Superior temporal gyrus (tissue), 1 donor: ENCODE measurements at regions not wholly inside any gene's neighbourhood (a gene's known extent, or its start where the extent isn't known, plus 50 kb on each side); places are given as distances from the start of the nearest gene placed in this dataset.
"Not testable (repeated sequence)": the region's sequence is repeated elsewhere in the genome, so short reads cannot be mapped to it uniquely, and the experiment has no call there.

Experiments
- DNase-seq: peaks from one replicate; pipeline ENCODE4 v3.0.0-alpha.2; 2016; ENCODE audit errors: extremely low spot score

DNA sequence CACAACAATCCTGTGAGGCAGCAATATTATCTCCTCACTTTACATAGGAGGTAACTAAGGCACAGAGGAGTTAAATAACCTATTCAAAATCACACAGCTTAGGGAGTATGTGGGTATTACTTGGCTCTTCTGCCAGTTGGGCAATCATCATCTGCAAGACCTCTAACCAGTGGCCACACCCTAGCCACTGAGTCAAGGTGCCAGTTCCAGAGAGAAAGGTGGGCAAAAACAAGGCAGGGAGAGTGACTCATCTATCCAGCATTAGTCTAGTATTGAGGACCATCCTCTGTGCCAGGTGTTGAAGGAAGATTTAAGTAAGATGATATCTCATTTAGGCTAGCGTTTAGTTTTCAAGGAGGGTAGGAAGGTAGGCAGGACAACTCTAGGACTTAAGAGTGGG is 113.9 kb upstream of the EOLA2 start:
- no peak for DNase-seq

DNA sequence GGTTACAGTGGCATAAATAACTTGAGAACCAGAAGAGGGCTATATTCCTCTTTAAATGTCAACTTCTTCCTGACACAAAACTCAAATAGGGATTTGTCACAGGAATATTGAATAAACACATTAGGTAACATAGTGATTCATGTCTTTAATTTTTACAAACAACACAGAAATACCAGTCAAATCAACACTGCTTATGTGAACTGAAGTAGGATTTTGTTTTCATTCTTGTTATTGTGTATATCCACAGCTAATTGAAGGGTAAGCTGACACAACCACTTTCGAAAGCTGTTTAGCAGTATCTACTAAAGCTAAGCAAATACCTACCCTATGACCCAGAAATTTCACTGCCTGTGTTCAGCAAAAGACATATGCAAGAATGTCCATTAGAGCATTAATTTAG is 120.4 kb upstream of the EOLA2 start:
- DNase-seq, result no peak

DNA sequence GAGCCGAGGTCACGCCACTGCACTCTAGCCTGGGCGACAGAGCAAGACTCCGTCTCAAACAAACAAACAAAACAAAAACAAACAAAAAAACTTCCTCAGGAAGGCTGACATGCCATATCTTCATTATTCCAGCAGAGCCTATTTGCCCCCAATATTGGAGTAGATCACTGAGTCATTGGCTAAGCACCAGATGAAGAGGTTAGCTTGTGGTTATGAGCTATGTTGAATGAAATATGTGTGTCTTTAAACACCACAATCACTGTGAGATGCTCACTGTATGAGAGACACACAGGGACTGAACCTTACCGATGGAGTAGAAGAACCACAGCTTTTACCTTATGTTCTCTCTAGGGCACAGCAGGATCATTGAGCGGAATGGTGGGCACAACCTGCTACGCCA is 122.1 kb upstream of the EOLA2 start:
- no peak for DNase-seq

DNA sequence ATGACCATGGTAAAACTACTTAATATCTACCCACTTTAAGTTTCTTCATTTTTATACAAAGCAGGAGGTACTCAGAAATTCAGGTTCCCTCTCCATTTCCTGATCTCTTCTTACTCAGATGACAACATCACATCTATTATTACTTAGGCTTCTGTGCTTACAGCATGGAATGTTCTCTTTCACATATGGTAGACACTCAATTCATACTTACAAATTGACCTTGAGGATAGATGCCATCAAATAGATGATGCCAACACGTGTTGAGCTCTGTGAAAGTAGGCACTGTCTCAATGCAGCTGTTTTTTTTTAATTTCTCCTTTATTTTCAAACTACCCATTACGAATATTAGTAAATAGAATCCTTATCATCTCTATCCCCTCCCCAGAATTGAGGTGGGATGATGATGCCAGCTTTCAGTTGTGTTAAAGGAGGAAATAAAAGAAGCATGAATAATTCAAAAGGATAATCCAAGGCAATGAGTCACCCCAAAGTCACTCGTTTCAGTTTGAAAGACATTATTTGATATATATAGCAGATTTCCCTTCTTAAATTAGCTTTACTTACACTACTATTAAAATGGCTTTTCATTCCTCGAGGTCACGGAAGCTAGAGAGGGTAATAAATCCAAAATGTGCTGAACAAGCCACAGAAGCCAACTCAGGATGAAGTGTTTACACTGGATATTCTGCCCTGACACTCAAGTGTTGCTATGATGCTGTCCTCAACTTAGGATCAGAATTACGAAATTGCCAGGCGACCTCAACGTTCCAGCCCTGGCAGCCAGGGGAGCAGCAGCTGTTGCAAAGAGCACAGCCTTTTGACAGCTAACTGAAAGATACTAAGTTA is 124.2 kb upstream of the EOLA2 start:
- DNase-seq, result no peak

DNA sequence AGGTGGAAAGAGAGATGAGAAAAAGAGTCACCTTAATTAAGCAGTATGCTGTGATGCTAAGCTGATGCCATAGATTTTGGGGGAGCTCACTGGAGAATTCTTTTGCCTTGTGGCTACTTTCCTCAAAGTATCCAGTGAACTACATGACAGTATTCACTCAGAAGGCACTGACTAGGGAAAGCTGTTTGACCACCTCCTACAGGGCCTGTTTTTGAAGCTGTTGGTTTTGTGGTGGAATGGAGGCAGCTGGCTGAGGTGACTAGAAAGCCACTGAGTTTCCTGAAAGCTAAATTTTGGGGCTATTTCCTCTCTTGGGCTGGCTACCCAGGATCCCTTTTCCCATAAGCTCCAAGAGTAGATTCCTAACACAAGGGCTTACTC is 124.8 kb upstream of the EOLA2 start:
- DNase-seq, result no peak

DNA sequence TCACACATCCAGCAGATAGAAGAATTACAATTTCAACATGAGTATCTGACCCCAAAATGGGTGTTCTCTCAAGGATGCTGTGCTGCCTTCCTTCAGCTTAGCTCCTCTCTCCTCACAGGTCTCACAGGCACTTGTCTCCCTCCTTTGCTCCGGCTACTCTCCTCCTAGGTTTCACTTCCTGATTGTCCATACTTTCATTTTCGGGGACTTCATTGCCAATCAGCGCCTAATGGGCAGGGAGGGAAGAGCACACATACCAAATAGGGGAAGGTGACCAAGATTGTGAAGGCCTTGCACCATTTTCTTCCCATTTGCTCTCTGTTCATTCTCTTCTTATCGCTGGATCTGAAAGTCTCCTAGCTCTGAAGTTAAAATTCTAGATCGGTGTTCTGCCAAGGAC is 125.4 kb upstream of the EOLA2 start:
- DNase-seq, result no peak

DNA sequence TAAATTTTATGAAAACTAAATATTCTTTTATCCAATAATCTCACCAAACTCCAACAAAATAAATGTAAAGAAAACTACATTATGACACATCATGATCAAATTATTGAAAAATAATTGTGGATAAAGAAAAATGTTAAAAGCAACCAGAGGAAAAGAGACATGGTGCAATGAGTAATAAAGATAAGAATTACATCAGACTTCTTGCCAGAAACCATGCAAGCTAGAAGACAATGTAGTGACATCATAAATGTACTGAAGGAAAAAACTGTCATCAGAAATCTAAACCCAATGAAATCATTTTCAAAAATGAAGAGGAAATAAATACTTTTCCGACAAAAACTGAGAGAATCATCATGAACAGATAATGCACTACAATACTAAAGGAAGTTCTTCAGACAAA is 135.9 kb upstream of the EOLA2 start:
- DNase-seq, result no peak

DNA sequence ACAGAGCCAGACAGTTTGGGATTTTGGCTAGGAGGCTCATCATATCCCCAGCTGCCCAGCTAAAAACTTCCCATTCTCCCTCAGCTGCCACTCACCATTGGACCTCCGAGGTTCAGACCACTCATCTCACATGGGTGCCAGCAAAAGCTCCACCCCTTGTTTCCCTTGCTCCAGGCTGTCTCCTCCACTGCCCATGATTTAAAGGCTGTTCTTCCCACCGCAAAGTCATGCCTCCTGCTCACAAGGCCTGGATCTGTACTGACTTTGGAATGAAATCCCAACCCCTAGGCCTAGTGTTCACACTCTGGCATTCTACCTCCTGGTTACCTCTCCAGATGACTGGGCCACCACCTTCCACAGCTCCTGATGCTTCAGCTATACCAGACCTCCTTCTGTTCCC is 142.2 kb upstream of the EOLA2 start:
- no peak for DNase-seq

DNA sequence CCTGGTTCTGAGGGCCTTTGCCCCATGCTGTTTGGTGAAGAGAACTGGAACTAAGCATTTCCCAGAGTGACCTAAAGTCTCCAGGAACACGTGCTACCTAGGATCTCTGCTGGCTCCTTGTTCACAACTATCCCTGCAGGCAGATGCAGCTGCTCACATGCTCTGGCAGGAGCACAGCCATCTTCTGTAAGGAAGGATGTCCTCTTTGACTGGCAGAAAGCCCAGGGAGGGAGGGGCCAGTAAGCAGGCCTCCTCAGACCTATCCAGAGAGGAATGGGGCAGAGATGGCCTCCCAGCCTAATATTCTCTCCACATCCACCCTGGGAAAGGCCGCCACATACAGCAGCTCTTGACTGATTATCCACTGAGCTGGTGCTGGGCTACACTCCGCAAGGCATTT is 142.8 kb upstream of the EOLA2 start:
- no peak for DNase-seq

DNA sequence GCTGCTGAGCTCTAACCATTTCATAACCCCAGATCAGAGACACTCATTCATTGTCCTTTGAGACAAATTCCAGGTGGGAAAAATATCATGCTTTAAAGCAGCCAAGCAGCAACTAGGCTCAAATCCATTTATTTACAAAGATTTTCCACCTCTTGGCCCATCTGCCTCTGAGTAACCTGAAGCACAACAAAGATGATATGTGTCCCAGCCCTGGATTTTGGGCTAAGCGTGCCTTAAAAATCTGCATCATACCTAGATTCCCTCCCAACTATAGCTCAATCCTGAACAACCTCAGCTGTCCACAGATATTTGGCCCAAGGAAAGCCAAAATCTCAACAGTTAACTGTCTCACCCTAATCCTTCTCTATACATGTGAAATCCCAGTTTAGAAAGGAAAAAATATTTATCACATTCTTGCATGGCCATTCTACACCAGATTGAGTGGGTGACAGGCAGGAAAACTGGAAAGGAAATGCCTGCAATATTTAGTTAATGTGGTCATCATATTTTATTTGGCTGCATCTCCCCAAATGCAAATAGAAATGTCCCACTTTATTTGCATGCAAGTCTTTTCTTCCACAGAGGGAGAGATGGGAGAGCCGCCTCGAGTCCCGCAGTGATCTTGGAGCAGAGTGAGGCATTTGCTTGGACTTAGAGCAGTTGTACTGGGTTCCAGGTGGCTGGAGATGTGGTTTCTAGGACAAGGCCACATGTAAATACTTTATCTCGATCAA is 146.4 kb upstream of the EOLA2 start:
- no peak for DNase-seq

DNA sequence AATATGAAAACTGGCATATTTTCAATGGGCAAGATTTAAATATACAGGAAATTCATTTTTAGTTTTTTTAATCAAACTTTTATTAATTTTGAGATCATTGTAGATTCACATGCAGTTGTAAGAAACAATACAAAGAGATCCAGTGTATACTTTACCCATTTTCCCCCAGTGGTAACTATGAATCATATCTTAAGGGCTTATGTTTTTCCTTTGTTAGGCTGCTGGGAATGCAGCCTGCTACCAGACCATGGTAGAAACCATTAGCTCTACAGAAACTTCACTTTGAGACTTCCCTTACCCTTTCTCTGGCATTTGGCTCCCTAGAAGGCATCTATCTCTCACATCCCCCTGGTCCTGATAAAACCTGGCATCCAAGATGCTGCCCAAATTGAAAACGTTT is 147.6 kb upstream of the EOLA2 start:
- no peak for DNase-seq

DNA sequence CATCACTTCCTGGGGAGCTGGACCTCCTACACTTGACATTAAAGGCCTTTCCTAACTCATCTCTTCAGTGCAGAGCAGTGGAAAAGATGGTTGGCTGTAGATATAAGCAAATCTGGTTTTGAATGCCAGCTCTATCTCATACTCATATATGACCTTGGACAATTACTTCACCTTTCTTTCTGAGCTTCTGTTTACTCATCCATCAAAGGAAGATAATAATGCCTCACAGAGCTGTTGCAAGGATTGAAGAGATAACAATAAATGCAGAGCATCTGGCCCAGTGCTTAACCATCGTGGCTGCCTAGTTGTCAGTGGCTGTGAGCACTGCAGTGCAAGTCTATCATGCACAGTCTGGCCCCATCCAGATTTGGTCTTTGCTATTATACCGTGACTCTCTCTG is 148.1 kb upstream of the EOLA2 start:
- DNase-seq, result no peak

DNA sequence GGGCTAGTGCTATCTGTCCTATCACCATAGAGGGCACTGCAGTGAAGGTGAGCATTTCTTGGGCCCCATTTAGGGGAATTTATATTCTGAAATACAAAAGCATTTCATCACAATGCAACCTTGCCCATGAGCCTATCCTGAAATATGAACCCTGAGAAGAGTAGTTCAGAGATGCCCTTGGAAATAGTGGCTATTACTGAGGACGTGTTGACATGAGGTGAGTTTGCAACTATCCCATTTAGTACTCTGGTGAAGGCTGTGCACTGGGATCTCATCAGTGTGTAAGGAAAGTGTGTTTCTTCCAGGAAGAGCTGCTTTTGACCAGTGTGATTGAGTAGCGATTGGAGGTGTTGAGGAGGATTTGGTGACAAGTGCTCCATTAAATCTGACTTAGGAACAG is 149.3 kb upstream of the EOLA2 start:
- no peak for DNase-seq

DNA sequence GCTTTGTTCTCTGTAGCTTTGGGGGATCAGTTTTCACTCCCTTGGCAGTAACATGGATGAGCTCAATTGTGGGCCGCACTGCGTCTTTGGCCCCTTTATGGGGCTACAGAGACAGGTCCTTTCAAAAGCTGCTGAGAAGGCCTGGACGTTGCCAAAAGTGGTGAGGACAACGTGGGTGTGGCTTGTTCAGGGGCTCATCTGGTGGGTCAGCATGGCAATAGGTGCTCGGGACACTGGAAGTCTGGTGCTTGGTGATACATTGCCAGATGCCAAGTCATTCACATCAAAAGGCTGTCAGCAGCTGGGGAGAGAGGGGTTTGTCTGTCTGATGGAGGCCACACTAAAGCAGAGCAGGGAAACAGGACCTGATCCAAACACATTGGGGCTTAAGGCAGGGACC is 149.8 kb upstream of the EOLA2 start:
- DNase-seq, result no peak

DNA sequence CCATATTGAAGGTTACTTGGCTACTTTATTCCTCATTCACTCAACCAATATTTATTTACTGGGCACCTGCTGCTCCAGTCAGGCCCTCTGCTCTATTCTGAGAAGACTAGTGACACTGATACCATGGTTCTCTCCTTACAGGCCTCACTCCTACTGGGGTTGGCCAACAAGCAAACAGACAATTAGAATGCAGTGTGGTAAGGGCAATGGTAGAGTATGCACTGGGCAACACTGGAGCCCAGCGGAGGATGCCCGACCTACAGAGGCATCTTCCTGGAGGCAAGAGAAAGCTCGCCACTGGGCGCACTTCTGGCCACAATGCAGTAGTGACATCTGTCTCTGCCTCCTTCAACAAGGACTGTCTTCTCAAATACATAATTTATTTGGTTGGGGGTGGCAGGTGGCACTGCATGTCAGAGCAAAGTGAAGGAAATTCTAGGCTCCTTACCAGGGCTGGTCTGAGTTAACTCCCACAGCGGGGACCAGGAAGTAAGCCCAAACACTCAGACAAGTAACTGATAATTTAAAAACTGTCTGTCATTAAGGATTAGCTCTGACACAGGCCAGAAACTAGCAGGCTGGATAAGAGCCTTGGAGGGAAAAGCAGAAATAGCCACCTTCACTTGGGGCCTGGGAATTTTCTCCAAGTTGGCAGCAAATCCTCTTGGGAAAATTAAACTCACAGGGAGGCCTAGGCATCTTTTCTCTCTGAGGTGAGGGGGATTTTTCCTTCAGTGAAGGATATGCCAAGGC is 150.7 kb upstream of the EOLA2 start:
- no peak for DNase-seq

DNA sequence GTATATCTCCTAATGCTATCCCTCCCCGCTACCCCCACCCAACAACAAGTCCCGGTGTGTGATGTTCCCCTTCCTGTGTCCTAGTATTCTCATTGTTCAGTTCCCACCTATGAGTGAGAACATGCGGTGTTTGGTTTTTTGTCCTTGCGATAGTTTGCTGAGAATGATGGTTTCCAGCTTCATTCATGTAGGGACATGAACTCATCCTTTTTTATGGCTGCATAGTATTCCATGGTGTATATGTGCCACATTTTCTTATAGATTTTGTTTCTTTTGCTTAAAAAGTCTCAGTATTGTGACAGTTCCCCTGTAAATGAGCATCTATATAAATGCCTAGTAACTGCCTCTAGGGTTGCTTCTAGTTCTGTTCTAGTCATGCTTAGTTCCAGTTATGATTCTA is 153.0 kb upstream of the EOLA2 start:
- DNase-seq, result not testable (repeated sequence)

DNA sequence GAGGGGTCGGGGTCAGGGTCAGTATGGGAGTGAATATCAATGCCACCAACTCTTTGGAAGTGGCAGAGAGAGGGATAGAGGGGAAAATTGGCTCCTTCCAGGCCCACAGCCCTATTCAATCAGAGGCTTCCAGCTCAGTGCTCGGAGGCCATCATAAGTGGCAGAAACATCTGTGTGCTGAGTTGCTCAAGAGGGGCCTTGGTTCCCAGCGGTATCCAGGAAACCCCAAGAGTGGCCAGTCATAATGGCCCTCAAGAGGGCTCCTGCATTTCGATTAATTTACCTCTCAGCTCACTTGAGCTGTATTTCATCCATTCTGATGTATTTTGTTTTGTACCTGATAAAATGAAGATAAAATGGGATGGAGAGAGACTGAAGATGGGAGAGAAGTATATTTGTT is 154.3 kb upstream of the EOLA2 start:
- DNase-seq, result no peak

DNA sequence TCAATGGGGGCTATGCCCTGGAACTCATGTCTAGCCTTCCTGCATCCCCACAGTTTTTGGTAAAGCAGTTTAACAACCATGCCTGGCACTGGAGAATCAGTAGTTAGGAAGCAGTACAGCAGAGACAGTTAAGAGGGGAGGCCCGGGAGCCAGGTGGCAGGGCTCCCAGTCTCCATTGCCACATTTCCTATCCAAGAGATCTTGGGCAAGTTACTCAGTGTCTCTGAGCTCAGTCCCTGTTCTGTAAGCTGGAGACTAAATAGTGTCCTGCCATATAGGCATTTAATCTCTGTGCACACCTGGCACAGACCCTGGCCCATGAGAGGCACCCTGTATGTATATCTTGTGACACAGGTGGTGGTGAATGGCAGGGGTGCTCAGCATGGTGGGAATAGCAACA is 156.1 kb upstream of the EOLA2 start:
- DNase-seq, result no peak

DNA sequence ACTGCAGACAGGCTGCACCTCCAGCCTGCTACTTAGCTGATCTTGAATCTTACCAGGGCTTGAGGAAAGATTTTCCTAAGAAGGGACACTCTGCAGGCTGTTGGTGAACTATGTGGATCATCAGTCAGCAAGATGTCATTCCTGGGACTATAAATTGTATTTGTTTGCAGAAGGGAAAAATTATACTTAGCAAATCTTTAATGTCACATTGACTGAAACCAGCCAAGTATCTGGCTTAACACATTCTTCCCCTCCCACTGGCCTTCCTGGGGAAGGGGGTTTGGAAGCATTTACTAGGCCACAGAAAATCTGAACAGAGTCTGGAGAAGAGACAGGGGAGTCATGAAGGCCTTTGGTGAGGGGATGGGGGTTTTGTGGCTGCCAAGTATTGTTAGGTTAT is 156.7 kb upstream of the EOLA2 start:
- no peak for DNase-seq

DNA sequence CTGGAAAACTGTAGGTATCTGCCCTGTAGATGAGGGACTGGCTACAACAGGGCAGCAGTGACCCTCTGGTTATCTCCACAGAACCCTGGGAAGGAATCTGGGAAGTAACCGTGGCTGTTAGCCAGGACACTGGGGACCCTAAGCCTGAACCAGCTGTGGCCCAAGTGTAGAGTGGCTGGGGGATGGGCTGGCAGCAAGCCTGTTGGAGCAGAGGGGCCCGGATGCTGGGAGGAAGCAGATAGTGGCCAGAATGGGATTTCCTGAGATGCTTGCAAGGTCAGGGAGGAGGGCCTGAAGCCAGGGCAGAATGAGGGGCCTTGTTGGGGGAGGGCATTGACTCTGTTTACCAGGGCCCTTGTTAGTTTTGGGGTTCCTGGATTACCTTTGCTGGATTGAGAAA is 161.0 kb upstream of the EOLA2 start:
- DNase-seq, result no peak

DNA sequence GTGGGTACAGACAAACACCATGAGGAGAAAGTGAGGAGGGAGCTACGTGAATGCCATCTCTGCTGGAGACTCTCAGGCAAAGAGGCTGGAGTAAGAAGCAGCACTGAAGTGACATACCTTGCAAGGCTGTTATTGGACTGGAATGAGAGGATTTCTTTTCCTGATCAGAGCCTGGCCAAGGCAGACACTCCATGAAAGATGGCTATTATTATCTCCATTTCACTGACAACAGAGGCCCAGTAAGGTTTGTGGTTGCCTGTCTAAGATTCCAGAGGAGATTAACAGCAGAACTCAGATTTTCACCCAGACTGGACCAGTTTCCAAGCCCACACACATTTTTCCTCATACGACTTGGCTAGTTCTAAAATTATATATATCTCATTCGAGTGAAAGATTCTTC is 162.0 kb upstream of the EOLA2 start:
- DNase-seq, result no peak

DNA sequence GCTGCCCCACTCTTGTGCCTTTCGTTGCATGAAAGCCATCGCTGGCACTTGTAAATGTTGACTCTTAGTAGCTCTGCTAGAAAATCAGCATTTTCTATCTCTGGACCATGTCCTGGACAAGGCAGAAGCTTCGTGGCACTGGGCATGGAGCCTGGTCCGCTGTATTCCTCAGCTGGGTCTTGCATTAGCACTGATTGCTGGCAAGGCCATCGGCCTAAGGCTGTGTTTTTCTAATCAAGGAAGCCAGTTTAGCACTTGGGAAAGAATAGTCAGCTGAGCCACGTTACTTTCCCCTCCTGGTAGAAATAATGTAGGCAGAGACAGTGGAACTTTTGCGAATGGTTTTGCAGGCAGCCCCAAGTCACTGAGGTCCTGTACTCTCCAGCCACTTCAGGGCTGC is 180.2 kb upstream of the EOLA2 start:
- no peak for DNase-seq

DNA sequence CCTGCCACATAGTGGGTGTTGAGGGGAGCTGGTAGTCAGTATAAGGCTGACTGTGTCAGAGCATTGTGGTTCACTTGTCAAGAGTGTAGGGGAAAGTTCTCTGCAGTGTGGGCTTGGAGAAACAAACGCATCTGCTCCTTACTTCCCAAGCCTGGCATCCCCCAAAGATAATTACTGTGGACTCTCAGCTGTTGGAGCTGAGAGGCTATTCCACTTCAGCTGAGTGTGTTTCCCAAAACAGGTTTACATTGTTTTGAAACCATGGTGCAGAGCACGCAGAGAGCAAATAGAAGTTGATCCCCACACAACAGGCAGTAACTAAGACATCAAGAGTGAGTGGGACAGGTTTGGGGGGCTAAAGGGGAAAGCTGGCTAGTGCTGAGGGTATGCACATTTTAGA is 181.0 kb upstream of the EOLA2 start:
- no peak for DNase-seq
